HFF-Myc (cell line): ENCODE measurements at regions not wholly inside any gene's neighbourhood (a gene's known extent, or its start where the extent isn't known, plus 50 kb on each side); places are given as distances from the start of the nearest gene placed in this dataset.

ENCODE experiments used
- DNase-seq: peaks from one replicate; pipeline ENCODE4 v3.0.0-alpha.2; 2011; ENCODE audit warnings: low read depth; ENCODE audit errors: extremely low read depth
- H3K4me3 ChIP-seq: replicated peaks from 2 replicates; pipeline ENCODE4 v1.5.1; 2011; ENCODE audit warnings: low read depth, mild to moderate bottlenecking, control low read depth, low read length
- CTCF ChIP-seq: IDR thresholded peaks from 2 replicates; pipeline ENCODE4 v1.5.1; 2012; ENCODE audit warnings: mild to moderate bottlenecking, low read depth, low read length, control low read depth; ENCODE audit errors: missing control alignments

- no peak for TF ChIP-seq CTCF
- no peak for DNase-seq
- H3K4me3 ChIP-seq, result no peak overlapping the region
Observed at GRCh38 chr5:91514400-91514799, 131.3 kb upstream of the ARRDC3 start.

GRCh38 chr5:91503321-91503720 is 120.2 kb upstream of the ARRDC3 start:
- H3K4me3 ChIP-seq, result no peak overlapping the region
- DNase-seq, result no peak
- no peak for TF ChIP-seq CTCF

GRCh38 chr5:91500758-91501157 is 117.6 kb upstream of the ARRDC3 start:
- no peak overlapping the region for H3K4me3 ChIP-seq
- TF ChIP-seq CTCF, result no peak
- no peak for DNase-seq

GRCh38 chr5:91499943-91500531 is 116.9 kb upstream of the ARRDC3 start:
- DNase-seq, result peak; percentile 38
- no peak overlapping the region for H3K4me3 ChIP-seq
- peak; percentile 33 for TF ChIP-seq CTCF

- no peak overlapping the region for H3K4me3 ChIP-seq
- no peak for DNase-seq
- no peak for TF ChIP-seq CTCF
Observed at GRCh38 chr5:91495699-91496098, 112.6 kb upstream of the ARRDC3 start.

- no peak for TF ChIP-seq CTCF
- DNase-seq, result no peak
- no peak overlapping the region for H3K4me3 ChIP-seq
Observed at GRCh38 chr5:91494447-91494996, 111.4 kb upstream of the ARRDC3 start.

GRCh38 chr5:91493086-91493485 is 110.0 kb upstream of the ARRDC3 start:
- DNase-seq, result no peak
- H3K4me3 ChIP-seq, result no peak overlapping the region
- TF ChIP-seq CTCF, result no peak
